Activated CD8-positive, alpha-beta memory T cell treated with anti-CD3 and anti-CD28 coated beads for 48 hours (primary cell): ENCODE measurements at regions not wholly inside any gene's neighbourhood (a gene's known extent, or its start where the extent isn't known, plus 50 kb on each side); places are given as distances from the start of the nearest gene placed in this dataset.

Source experiments
- DNase-seq, 3 experiments: peaks; one replicate each; pipeline ENCODE4 v3.0.0-alpha.2; 2020; ENCODE audit warnings: low read depth in 2 of 3, low spot score in 2 of 3

GRCh38 chr5:86875539-86875938 lies 257.8 kb downstream of the COX7C start:
- DNase-seq: no peak

DNA sequence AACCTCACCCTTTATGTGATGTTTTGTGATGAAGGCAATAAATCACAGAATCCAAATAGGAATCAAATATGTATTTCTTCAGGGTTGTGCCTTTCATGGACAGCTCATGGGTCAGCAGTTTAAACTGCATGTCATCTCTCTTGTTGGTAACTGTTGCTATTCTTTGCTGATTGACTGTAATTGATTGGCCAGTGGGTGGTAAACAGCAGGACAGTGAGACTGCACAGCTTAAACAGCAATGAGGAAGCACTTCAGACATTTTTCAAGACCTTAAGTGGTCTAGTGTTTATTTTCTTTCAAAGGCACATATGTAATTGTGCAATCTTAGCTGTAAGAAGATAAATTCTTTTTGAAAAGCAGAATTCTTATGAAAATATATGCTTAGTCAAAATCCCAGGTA lies 260.5 kb downstream of the COX7C start:
- DNase-seq: no peak

DNA sequence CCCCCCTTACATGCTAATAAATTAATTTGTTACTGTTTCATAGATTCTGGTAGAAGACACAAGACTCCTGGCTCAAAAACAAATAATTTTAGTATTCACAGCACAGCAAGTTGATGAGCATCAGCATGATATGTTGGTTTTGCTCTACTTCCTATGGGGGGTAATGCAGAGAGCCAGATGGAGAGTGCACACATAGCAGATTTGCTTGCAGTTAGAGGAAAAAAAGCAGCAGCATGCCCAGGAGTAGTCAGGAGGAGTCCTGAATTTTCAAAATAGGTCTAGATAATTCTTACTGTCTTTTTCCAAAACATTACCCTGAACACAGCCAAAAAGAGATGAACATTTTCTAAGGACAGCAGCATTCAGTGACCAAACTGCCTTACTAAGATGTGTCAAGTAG lies 261.3 kb downstream of the COX7C start:
- no peak for DNase-seq

DNA sequence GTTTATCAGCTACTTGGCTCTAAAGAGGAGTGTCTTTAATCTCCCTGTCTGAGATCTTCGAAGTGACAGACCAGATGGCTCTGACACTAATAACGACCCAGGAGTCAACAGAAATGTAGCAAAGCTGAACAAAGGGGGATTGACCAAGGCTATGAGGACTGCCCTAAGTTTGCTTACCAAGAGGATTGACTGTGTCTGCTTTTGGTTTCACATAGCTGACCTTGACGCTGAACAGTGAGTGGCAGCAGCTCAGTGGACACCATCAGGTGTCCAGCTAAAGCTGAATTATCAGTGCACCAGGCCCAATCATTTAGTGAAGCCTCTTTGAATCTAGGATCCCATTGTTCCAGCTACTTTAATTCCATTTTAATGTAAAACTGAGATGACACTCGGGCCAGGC lies 262.6 kb downstream of the COX7C start:
- DNase-seq: no peak

- DNase-seq: peak in 1 of 3 experiments; percentile 4
Observed at GRCh38 chr5:86880785-86881492, 263.2 kb downstream of the COX7C start.

DNA sequence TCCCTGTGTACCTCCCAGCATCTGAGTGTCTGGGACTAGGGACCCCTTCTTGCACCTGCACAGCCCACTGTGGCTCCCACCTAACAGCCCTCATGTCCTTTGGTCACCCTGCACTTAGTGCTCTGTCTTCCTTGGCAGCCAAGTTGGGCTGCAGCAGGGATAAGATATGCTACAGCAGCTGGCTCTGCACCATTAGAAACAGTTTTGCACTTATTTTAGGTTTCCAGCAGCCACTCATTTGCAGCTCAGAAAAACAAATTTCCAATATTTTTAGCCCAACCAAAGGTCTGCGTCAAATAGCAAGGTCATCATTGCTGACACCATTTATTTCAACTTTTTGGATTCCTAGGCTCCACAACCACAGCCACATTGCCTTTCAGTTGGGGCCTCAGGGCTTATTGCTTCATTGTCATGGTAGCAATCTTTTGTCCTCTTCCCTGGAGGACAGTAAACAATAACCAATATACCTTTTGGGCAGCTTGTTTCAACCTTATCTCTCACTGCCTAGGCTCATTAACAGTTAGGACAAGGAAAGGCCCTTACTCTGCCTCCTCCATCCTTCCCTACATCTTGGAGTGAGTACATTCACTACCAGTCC lies 263.9 kb downstream of the COX7C start:
- DNase-seq: no peak

DNA sequence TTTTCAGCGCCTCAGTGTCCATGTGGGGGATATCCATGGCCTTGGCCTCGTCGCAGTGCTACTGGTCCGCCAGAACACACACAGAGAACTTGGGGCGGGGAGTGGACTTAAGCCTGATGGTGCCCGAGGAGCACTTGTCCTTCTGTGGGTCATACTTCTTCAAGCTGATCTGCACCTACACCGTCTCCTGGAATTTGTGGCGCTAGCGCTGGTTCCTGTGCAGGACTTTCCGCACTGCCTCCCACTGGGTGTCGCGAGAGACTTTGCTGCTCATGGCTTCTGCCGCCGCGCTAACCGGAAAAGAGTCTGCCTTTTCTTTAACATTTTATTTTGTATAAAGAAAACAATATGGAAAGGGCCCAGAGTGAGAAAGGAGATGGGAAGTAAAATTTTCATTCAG lies 266.9 kb downstream of the COX7C start:
- no peak for DNase-seq

DNA sequence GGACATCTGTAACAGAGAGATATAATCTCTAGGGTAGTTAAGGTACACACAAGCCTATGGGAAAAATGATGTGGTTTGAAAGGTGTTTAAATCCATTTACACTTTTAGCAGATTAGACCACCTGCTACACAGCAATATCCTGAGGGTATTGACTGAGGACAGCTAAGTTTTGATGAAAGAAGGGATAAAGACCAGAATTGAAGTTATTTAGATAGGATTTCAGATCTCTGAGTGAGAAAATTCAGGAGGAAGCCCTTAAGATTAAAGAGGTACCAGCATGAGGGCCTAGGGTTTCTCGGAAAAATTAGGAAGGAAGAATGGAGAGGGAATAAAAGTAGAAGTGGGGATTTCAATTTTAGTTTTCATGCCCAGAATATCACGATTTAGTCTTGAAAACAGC lies 267.3 kb downstream of the COX7C start:
- no peak for DNase-seq

DNA sequence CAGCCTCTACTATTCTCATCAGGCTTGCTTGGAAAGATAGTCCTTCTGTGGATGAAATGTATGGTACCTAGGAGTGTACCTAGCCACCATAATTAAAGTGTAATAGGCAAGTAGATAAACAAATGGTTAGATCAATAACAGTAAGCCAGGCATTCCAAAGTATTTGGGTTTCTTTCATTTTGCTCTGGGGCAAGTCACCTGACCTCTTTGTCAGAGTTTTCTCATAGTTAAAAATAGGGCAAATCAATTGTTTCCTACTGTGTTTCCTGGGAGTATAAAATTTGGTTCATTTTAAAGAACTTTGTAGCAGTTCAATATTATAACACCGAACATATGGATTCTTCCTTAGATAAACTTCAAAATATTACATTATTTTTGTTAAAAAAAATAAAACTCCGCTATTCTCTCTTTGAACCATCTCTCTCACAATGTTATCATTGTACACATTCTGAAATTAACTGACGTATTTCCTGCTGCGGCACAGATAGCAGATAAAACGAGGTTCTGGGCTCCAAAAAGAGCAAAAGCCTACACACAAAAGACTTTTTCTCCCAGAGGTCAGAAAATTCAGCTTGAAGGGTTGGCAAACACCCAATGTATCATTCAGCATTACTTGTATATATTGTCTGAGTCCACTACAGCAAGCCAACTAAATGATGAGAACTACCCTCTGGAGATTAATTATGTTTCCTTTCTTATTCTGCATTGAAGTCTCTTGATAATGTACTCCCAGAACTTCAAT lies 267.9 kb downstream of the COX7C start:
- DNase-seq: no peak

DNA sequence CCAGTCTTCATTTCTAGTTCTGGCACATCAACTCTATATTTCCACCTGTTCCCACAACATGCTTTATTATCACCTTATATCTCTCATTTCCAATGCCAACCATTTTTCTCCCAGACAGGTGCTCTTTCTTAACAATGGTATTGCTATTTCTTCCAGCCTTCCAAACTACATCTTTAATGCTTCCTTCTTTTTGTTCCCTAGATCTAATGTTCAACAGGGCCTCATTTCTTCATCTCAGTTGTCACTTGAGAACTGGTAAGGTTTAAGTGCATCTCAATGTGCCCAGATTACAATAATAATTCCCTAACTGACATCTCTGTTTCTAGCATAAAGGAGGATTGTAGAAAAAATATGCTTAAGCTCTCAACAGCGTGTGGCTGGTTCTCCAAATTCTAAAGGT lies 272.6 kb downstream of the COX7C start:
- no peak for DNase-seq

DNA sequence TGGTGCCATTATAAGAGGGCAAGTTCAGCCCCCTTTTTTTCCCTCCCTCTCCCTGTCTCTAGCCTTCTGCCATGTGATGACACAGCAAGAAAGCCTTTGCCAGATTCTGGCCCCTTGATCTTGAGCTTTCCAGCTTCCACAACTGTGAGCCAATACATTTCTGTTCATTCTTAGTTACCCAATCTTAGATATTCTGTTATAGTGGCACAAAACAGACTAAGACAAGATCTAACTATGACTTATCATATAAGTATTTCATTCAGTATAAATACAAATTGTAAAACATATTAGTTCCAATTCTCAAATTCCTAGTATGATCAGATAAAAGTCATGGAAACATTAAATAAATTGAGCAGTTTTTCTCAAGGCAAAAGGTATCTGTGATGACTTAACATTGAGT lies 276.3 kb downstream of the COX7C start:
- no peak for DNase-seq

DNA sequence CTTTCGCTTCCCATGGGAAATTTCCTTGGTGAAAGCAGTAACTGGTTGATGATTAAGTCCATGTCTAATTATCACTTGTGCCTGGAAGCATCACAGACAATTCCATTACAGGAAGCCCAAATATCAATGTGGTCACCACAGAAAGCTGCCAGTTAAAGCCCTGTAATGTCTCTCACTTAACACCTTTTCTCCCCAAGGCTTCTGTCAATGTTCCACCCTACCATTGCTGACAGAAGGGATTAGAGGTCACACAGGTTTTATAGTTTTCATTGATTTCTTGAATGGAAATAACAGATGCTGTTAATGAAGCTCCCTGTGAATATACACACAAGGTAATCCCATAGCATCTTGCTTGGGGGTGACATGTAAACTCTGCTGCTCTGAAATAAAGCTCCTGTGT lies 279.2 kb downstream of the COX7C start:
- DNase-seq: no peak

- no peak for DNase-seq
Observed at GRCh38 chr5:86909418-86910295, 291.9 kb downstream of the COX7C start.

DNA sequence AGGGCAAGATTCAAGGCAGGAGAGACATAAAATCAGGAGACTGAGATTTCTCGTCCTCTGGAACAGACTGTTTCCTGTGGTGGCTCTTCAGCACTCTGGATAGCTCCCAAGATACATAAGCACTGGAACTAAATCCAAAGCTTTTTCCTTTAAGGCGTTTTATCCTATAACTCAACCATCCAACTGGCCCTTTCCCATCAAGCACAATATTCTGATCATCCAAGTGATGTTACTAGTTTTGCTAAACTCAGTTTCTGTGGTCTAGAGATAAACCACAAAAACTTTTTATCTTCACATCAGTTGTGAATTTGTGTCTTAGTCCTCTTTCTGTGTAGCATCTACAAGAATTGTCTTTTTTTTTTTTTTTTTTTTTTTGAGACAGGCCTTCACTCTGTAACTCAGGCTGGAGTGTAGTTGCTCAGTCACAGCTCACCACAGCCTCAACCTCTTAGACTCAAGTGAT lies 299.4 kb downstream of the COX7C start:
- DNase-seq: no peak

DNA sequence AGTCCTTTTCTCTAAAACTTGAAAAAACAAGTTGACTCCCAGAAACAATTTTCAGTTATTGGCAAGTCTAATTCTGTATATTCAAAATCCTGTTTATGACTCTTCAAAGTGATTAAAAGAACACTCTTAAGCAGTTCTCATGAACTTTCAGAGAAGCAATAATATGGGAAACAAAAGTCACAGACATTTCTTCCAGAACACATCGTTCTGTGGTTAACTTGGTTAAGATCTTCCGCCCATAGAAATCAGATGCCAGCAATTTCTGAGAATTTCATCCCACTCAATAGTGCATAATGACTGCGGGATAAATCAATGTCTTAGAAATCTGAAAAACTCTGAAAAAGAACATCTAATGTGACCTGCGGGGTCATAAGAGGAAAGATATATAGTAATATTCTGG lies 300.5 kb downstream of the COX7C start:
- DNase-seq: no peak

GRCh38 chr5:86926033-86926432 lies 308.3 kb downstream of the COX7C start:
- no peak for DNase-seq

- no peak for DNase-seq
Observed at GRCh38 chr5:86929123-86929766, 311.5 kb downstream of the COX7C start.

- DNase-seq: no peak
Observed at GRCh38 chr5:86951761-86952160, 315.9 kb upstream of the RASA1 start.

GRCh38 chr5:86964889-86965288 lies 302.8 kb upstream of the RASA1 start:
- no peak for DNase-seq

- DNase-seq: no peak
Observed at GRCh38 chr5:86968301-86968753, 299.4 kb upstream of the RASA1 start.

DNA sequence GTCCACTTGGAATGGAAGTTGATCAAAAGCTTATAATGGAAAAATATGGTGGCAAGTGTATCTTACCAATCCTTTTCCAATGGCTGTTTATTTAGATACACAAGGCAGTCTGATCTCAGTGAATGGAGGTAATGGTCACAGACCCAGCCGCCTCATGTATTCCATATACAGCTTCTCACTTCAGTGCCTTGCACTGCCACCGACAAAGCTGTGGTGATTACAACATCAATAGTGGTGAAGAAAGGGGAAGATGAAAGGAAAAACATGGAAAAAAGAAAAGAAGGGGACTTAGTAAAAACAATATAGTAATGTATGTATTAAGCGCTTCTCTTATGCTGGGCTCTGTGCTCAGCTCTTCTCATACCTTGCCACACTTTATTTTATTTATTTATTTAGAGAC lies 297.3 kb upstream of the RASA1 start:
- DNase-seq: no peak
